Cardiac muscle cell (in vitro differentiated cells and primary cell): ENCODE measurements at regions not wholly inside any gene's neighbourhood (a gene's known extent, or its start where the extent isn't known, plus 50 kb on each side); places are given as distances from the start of the nearest gene placed in this dataset.

Experiments used
- DNase-seq, 2 donors: peaks; one replicate each; pipeline versions ENCODE4 v3.0.0 to v3.0.0-alpha.2; 2010 to 2017; ENCODE audit warnings: low read depth in 1 of 2, low spot score in 1 of 2
- H3K27ac ChIP-seq: fragments of 200-600 bp; sonication (generic); 2 replicates; pipeline ENCODE4 v1.5.1; 2016
- H3K27me3 ChIP-seq: fragments of 200-600 bp; sonication (generic); 2 replicates; pipeline ENCODE4 v1.6.0; 2016; ENCODE audit warnings: control low read depth
- H3K36me3 ChIP-seq: fragments of 200-600 bp; sonication (generic); 2 replicates; pipeline ENCODE4 v1.5.1; 2016; ENCODE audit warnings: control low read depth
- H3K4me1 ChIP-seq: fragments of 200-600 bp; sonication (generic); 2 replicates; pipeline ENCODE4 v1.8.1; 2017; ENCODE audit warnings: low read depth, mild to moderate bottlenecking, mixed run types
- H3K4me3 ChIP-seq: fragments of 200-600 bp; sonication (generic); 2 replicates; pipeline ENCODE4 v1.5.1; 2016; ENCODE audit warnings: mild to moderate bottlenecking
- H3K9me3 ChIP-seq: fragments of 200-600 bp; sonication (generic); 2 replicates; pipeline ENCODE4 v1.5.1; 2017; ENCODE audit warnings: low read depth, mild to moderate bottlenecking, control low read depth
- CTCF ChIP-seq: IDR thresholded peaks from 2 replicates; pipeline ENCODE4 v1.5.1; 2012; ENCODE audit warnings: low read depth, mild to moderate bottlenecking, low read length

GRCh38 chr12:25424211-25424731 lies 128.8 kb downstream of the LMNTD1 start:
- no peaks in the 10 kb centered on the region for H3K9me3 ChIP-seq
- H3K4me3 ChIP-seq = no peak overlapping the region

GRCh38 chr12:25423355-25424050 lies 129.6 kb downstream of the LMNTD1 start:
- Histone ChIP-seq H3K36me3 (no peaks in the 10 kb centered on the region), H3K4me1 (no peaks in the 10 kb centered on the region), H3K27ac (no peak overlapping the region), H3K27me3 (no peaks in the 10 kb centered on the region), H3K9me3 (no peaks in the 10 kb centered on the region), H3K4me3 (no peak overlapping the region)
- DNase-seq = peak in 1 of 2 donors; percentile 12
- no peak for TF ChIP-seq CTCF

More at GRCh38 chr12:25424211-25424731, 128.8 kb downstream of the LMNTD1 start:
- H3K27me3 ChIP-seq = no peaks in the 10 kb centered on the region
- no peak overlapping the region for H3K27ac ChIP-seq
- H3K36me3 ChIP-seq = no peaks in the 10 kb centered on the region
- no peak for TF ChIP-seq CTCF
- no peaks in the 10 kb centered on the region for H3K4me1 ChIP-seq
- DNase-seq = no peak

GRCh38 chr12:25422241-25422640 lies 130.8 kb downstream of the LMNTD1 start:
- H3K9me3 ChIP-seq = no peaks in the 10 kb centered on the region
- no peak overlapping the region for H3K4me3 ChIP-seq
- TF ChIP-seq CTCF = no peak
- no peaks in the 10 kb centered on the region for H3K4me1 ChIP-seq
- DNase-seq = no peak
- no peak overlapping the region for H3K27ac ChIP-seq
- no peaks in the 10 kb centered on the region for H3K27me3 ChIP-seq
- no peaks in the 10 kb centered on the region for H3K36me3 ChIP-seq

- no peaks in the 10 kb centered on the region for H3K4me1 ChIP-seq
- H3K27ac ChIP-seq = no peak overlapping the region
- H3K27me3 ChIP-seq = no peaks in the 10 kb centered on the region
- H3K9me3 ChIP-seq = no peaks in the 10 kb centered on the region
- TF ChIP-seq CTCF = no peak
- no peaks in the 10 kb centered on the region for H3K36me3 ChIP-seq
- no peak overlapping the region for H3K4me3 ChIP-seq
- DNase-seq = no peak
These were observed 131.4 kb downstream of the LMNTD1 start for GRCh38 chr12:25421651-25422167.

GRCh38 chr12:25420116-25420515 lies 133.0 kb downstream of the LMNTD1 start:
- Histone ChIP-seq H3K4me3 (no peak overlapping the region), H3K4me1 (no peaks in the 10 kb centered on the region), H3K27ac (no peak overlapping the region), H3K27me3 (no peaks in the 10 kb centered on the region), H3K9me3 (no peaks in the 10 kb centered on the region), H3K36me3 (no peaks in the 10 kb centered on the region)
- no peak for TF ChIP-seq CTCF
- DNase-seq = no peak
